GM23338 (cell line): ENCODE measurements at regions not wholly inside any gene's neighbourhood (a gene's known extent, or its start where the extent isn't known, plus 50 kb on each side); places are given as distances from the start of the nearest gene placed in this dataset.

Experiments used
- ATAC-seq: fragments of 200-7000 bp; cut with Tn5 transposase; 3 replicates; pipeline ENCODE4 v1.9.1; 2020
- DNase-seq: peaks from one replicate; pipeline ENCODE4 v3.0.0-alpha.2; 2015; ENCODE audit warnings: low spot score
- H2AFZ ChIP-seq: fragments of 200-600 bp; sonication (generic); 2 replicates; pipeline ENCODE4 v1.8.0; 2016; ENCODE audit warnings: antibody characterized with exemption, mild to moderate bottlenecking, moderate library complexity
- H3F3A ChIP-seq: fragments of 200-600 bp; sonication (generic); replicated peaks from 2 replicates; pipeline ENCODE4 v1.8.0; 2017; ENCODE audit warnings: antibody characterized with exemption, mixed run types, low read depth
- H3K27ac ChIP-seq: fragments of 200-600 bp; sonication (generic); 2 replicates; pipeline ENCODE4 v1.6.1; 2016; ENCODE audit warnings: low read depth
- H3K27me3 ChIP-seq: fragments of 200-600 bp; sonication (generic); 2 replicates; pipeline ENCODE4 v1.8.0; 2016; ENCODE audit warnings: mild to moderate bottlenecking, mixed run types, moderate library complexity; ENCODE audit not compliant: insufficient read depth
- H3K36me3 ChIP-seq: fragments of 200-600 bp; sonication (generic); 2 replicates; pipeline ENCODE4 v1.8.0; 2016; ENCODE audit warnings: mild to moderate bottlenecking; ENCODE audit not compliant: insufficient read depth
- H3K4me1 ChIP-seq: fragments of 200-600 bp; sonication (generic); 2 replicates; pipeline ENCODE4 v1.8.0; 2016; ENCODE audit warnings: mild to moderate bottlenecking, moderate library complexity; ENCODE audit not compliant: insufficient read depth
- H3K4me2 ChIP-seq: fragments of 200-600 bp; sonication (generic); 2 replicates; pipeline ENCODE4 v1.7.1; 2017; ENCODE audit warnings: mixed run types
- H3K4me3 ChIP-seq: fragments of 200-600 bp; sonication (generic); 2 replicates; pipeline ENCODE4 v1.6.1; 2016; ENCODE audit warnings: mixed run types
- H3K79me2 ChIP-seq: fragments of 200-600 bp; sonication (generic); replicated peaks from 2 replicates; pipeline ENCODE4 v1.8.0; 2017; ENCODE audit warnings: mild to moderate bottlenecking; ENCODE audit not compliant: insufficient read depth
- H3K9me2 ChIP-seq: fragments of 200-600 bp; sonication (generic); 2 replicates; pipeline ENCODE4 v1.8.0; 2017; ENCODE audit not compliant: insufficient read depth
- H4K20me1 ChIP-seq: fragments of 200-600 bp; sonication (generic); replicated peaks from 2 replicates; pipeline ENCODE4 v1.8.0; 2017; ENCODE audit warnings: mild to moderate bottlenecking; ENCODE audit not compliant: insufficient read depth
- H3K27ac Mint-ChIP-seq: 2 replicates; pipeline ENCODE4 v1.8.0; 2020; ENCODE audit warnings: inconsistent platforms, mild to moderate bottlenecking, moderate library complexity, mixed read lengths
- H3K27me3 Mint-ChIP-seq: 3 replicates; pipeline ENCODE4 v1.8.0; 2022; ENCODE audit warnings: low read depth, mild to moderate bottlenecking, moderate library complexity, mixed read lengths, inconsistent platforms; ENCODE audit not compliant: insufficient read depth, poor library complexity
- H3K36me3 Mint-ChIP-seq: 3 replicates; pipeline ENCODE4 v1.8.0; 2021; ENCODE audit warnings: low read depth, mild to moderate bottlenecking, inconsistent platforms, moderate library complexity, mixed read lengths
- H3K4me1 Mint-ChIP-seq: 3 replicates; pipeline ENCODE4 v1.8.0; 2020; ENCODE audit warnings: mild to moderate bottlenecking, inconsistent platforms, mixed read lengths
- H3K4me3 Mint-ChIP-seq: 3 replicates; pipeline ENCODE4 v1.8.0; 2021; ENCODE audit warnings: moderate library complexity, mild to moderate bottlenecking, inconsistent platforms, mixed read lengths
- H3K9me3 Mint-ChIP-seq: 3 replicates; pipeline ENCODE4 v1.8.0; 2020; ENCODE audit warnings: moderate library complexity, mild to moderate bottlenecking, inconsistent platforms, mixed read lengths
- CREB1 ChIP-seq: fragments of 250-450 bp; sonication (Bioruptor Pico); IDR thresholded peaks from 2 replicates; pipeline ENCODE4 v1.5.0; 2020; ENCODE audit warnings: low read depth, mild to moderate bottlenecking, moderate library complexity
- CTCF ChIP-seq, 2 experiments: fragments of 200-600 bp in 1 of 2; sonication (generic) in 1 of 2; conservative IDR thresholded peaks; 2 replicates each; pipeline versions ENCODE4 v1.5.1 to v1.6.1; 2016 to 2017; ENCODE audit warnings: antibody characterized with exemption in 2 of 2, low read depth in 2 of 2, mild to moderate bottlenecking in 2 of 2, moderate library complexity in 1 of 2
- ETS1 ChIP-seq: IDR thresholded peaks from 2 replicates; pipeline ENCODE4 v1.6.1; 2016; ENCODE audit warnings: antibody characterized with exemption
- EZH2 ChIP-seq: fragments of 200-600 bp; sonication (generic); IDR thresholded peaks from one replicate; pipeline ENCODE4 v1.8.0; 2017; ENCODE audit warnings: antibody characterized with exemption, mild to moderate bottlenecking, low read depth; ENCODE audit not compliant: unreplicated experiment
- EZH2phosphoT487 ChIP-seq: fragments of 200-600 bp; sonication (generic); IDR thresholded peaks from one replicate; pipeline ENCODE4 v1.8.1; 2018; ENCODE audit warnings: antibody characterized with exemption; ENCODE audit not compliant: unreplicated experiment
- JUNB ChIP-seq: IDR thresholded peaks from one replicate; pipeline ENCODE4 v1.6.1; 2016; ENCODE audit warnings: antibody characterized with exemption; ENCODE audit not compliant: unreplicated experiment
- NANOG ChIP-seq: IDR thresholded peaks from 2 replicates; pipeline ENCODE4 v1.6.1; 2016; ENCODE audit warnings: antibody characterized with exemption, borderline replicate concordance
- POLR2AphosphoS5 ChIP-seq: IDR thresholded peaks from 2 replicates; pipeline ENCODE4 v1.6.1; 2016; ENCODE audit warnings: antibody characterized with exemption, low read depth
- REST ChIP-seq: IDR thresholded peaks from one replicate; pipeline ENCODE4 v1.6.1; 2018; ENCODE audit warnings: antibody characterized with exemption; ENCODE audit not compliant: unreplicated experiment
- STAT1 ChIP-seq: IDR thresholded peaks from one replicate; pipeline ENCODE4 v1.6.1; 2016; ENCODE audit warnings: antibody characterized with exemption; ENCODE audit not compliant: unreplicated experiment
- ZNF114 ChIP-seq: fragments of 250-450 bp; sonication (Bioruptor Pico); IDR thresholded peaks from 2 replicates; pipeline ENCODE4 v1.5.0; 2020; ENCODE audit warnings: mild to moderate bottlenecking, moderate library complexity
- ZNF331 ChIP-seq: fragments of 250-450 bp; sonication (Bioruptor Pico); IDR thresholded peaks from 2 replicates; pipeline ENCODE4 v1.5.0; 2020; ENCODE audit warnings: low read depth, mild to moderate bottlenecking, moderate library complexity
- ZNF462 ChIP-seq: fragments of 250-450 bp; sonication (Bioruptor Pico); IDR thresholded peaks from 2 replicates; pipeline ENCODE4 v1.5.0; 2020; ENCODE audit warnings: mild to moderate bottlenecking, moderate library complexity

- Histone ChIP-seq H3F3A (no peaks in the 10 kb centered on the region), H2AFZ (no peak overlapping the region), H3K27me3 (no peaks in the 10 kb centered on the region), H3K4me1 (no peaks in the 10 kb centered on the region), H4K20me1 (no peaks in the 10 kb centered on the region), H3K4me2 (no peak overlapping the region), H3K9me2 (no peaks in the 10 kb centered on the region), H3K4me3 (no peak overlapping the region), H3K27ac (no peak overlapping the region), H3K36me3 (no peaks in the 10 kb centered on the region), H3K79me2 (no peaks in the 10 kb centered on the region)
- DNase-seq (no peak), ATAC-seq (no peak)
- H3K4me1 Mint-ChIP-seq: no peaks in the 10 kb centered on the region
- no peaks in the 10 kb centered on the region for H3K9me3 Mint-ChIP-seq
- H3K36me3 Mint-ChIP-seq: no peaks in the 10 kb centered on the region
- TF ChIP-seq REST: no peak
- no peak for TF ChIP-seq EZH2phosphoT487
- TF ChIP-seq JUNB: no peak
- TF ChIP-seq STAT1: no peak
- TF ChIP-seq NANOG: no peak
- TF ChIP-seq ETS1: no peak
- TF ChIP-seq POLR2AphosphoS5: no peak
- no peak for TF ChIP-seq ZNF331 (CRISPR knock-in tag)
- no peak for TF ChIP-seq CTCF (conservative IDR thresholded peaks at IDR 0.05; ENCODE audit: low read depth in 2 of 2)
- no peak for TF ChIP-seq ZNF114 (CRISPR knock-in tag)
- no peak for TF ChIP-seq EZH2
- no peak for TF ChIP-seq CREB1 (CRISPR knock-in tag)
- no peak for TF ChIP-seq ZNF462
- no peaks in the 10 kb centered on the region for H3K27me3 Mint-ChIP-seq
- H3K4me3 Mint-ChIP-seq: no peak overlapping the region
- H3K27ac Mint-ChIP-seq: no peak overlapping the region
Measured at GRCh38 chr11:91100427-91100826, 877.6 kb upstream of the CHORDC1 start.
